ENCODE measurements at regions not wholly inside any gene's neighbourhood (a gene's known extent, or its start where the extent isn't known, plus 50 kb on each side); places are given as distances from the start of the nearest gene placed in this dataset.

GRCh38 chr2:153623020-153623419, 144.5 kb upstream of the RPRM start:
- H3K27ac Mint-ChIP-seq = no peak overlapping the region
- DNase-seq = no peak
- no peak overlapping the region for H3K27ac ChIP-seq (ENCODE audit: insufficient read length, low read depth, low read length)
- peaks cover 0 to 2% of the 10 kb centered on the region in 2 experiments; a peak in 1 of 4 replicates for H3K4me1 Mint-ChIP-seq
- no peak overlapping the region for H3K9ac ChIP-seq (ENCODE audit: extremely low read depth, insufficient read length, low read length)
- H2AK5ac ChIP-seq (ENCODE audit: insufficient read length, low read length) = no peak overlapping the region
- no peaks in the 10 kb centered on the region for H3K23me2 ChIP-seq (ENCODE audit: insufficient read length, low read depth, low read length, poor library complexity, severe bottlenecking)
- H4K8ac ChIP-seq (replicated peaks; ENCODE audit: insufficient read length, low read depth, low read length) = no peak overlapping the region
- H2BK5ac ChIP-seq (ENCODE audit: insufficient read length, low read length) = no peak overlapping the region
- no peak overlapping the region for H3K14ac ChIP-seq (ENCODE audit: insufficient read depth, low read length)
- H3K36me3 Mint-ChIP-seq (ENCODE audit: insufficient read depth in 1 of 3, low read depth in 3 of 3) = peaks cover 0 to 6% (median 1%) of the 10 kb centered on the region in 3 experiments; a peak in 2 of 7 replicates
- no peak overlapping the region for H3K23ac ChIP-seq (ENCODE audit: insufficient read length, low read depth, low read length)
- H3K27me3 ChIP-seq (ENCODE audit: insufficient read depth, low read length) = no peaks in the 10 kb centered on the region
- no peak overlapping the region for H2BK15ac ChIP-seq (ENCODE audit: low read depth, low read length)
- no peak overlapping the region for H2BK12ac ChIP-seq (ENCODE audit: insufficient read length, low read depth, low read length)
- TF ChIP-seq, protein P1, sequence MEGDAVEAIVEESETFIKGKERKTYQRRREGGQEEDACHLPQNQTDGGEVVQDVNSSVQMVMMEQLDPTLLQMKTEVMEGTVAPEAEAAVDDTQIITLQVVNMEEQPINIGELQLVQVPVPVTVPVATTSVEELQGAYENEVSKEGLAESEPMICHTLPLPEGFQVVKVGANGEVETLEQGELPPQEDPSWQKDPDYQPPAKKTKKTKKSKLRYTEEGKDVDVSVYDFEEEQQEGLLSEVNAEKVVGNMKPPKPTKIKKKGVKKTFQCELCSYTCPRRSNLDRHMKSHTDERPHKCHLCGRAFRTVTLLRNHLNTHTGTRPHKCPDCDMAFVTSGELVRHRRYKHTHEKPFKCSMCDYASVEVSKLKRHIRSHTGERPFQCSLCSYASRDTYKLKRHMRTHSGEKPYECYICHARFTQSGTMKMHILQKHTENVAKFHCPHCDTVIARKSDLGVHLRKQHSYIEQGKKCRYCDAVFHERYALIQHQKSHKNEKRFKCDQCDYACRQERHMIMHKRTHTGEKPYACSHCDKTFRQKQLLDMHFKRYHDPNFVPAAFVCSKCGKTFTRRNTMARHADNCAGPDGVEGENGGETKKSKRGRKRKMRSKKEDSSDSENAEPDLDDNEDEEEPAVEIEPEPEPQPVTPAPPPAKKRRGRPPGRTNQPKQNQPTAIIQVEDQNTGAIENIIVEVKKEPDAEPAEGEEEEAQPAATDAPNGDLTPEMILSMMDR (conservative IDR thresholded peaks at IDR 0.05) = no peak
- no peaks in the 10 kb centered on the region for H3K27me3 Mint-ChIP-seq (ENCODE audit: low read depth)
- H3K4me1 ChIP-seq (ENCODE audit: insufficient read depth, low read length) = no peaks in the 10 kb centered on the region
- H3T11ph ChIP-seq (ENCODE audit: low read length) = no peak overlapping the region
- no CpG with 5 or more reads among the region's 1 CpG for WGBS (ENCODE audit: extremely low coverage, insufficient read length, low lambda C conversion rate)
- H3K79me2 ChIP-seq (ENCODE audit: insufficient read depth, low read length) = no peaks in the 10 kb centered on the region
- no peak overlapping the region for H4K91ac ChIP-seq (ENCODE audit: insufficient read length, low read depth, low read length)
- H3K9me3 Mint-ChIP-seq = peaks cover 0 to 7% of the 10 kb centered on the region in 2 experiments; a peak in 3 of 5 replicates
- H2AFZ ChIP-seq (ENCODE audit: low read length) = no peak overlapping the region
- no peak overlapping the region for H3K4ac ChIP-seq (ENCODE audit: low read depth, low read length)
- H3K4me3 Mint-ChIP-seq = no peak overlapping the region
- H3K79me1 ChIP-seq (ENCODE audit: insufficient read depth, low read depth, low read length, poor library complexity, severe bottlenecking) = no peaks in the 10 kb centered on the region
- no peak overlapping the region for H4K5ac ChIP-seq (ENCODE audit: insufficient read length, low read depth, low read length)
- H3K9me3 ChIP-seq (ENCODE audit: control insufficient read depth, low read depth, low read length) = no peaks in the 10 kb centered on the region
- H3K56ac ChIP-seq (ENCODE audit: insufficient read length, low read depth, low read length) = no peak overlapping the region
- H2BK120ac ChIP-seq (ENCODE audit: low read depth, low read length, poor library complexity, severe bottlenecking) = no peak overlapping the region
- no peak overlapping the region for H2BK20ac ChIP-seq (ENCODE audit: low read depth, low read length, poor library complexity, severe bottlenecking)
- no peak overlapping the region for H3K4me2 ChIP-seq (ENCODE audit: insufficient read depth, insufficient read length, low read length)
- no peak overlapping the region for H3K18ac ChIP-seq (ENCODE audit: insufficient read length, low read depth, low read length)
- H4K20me1 ChIP-seq (ENCODE audit: control insufficient read depth, insufficient read depth, insufficient read length) = no peaks in the 10 kb centered on the region
